ENCODE measurements at regions not wholly inside any gene's neighbourhood (a gene's known extent, or its start where the extent isn't known, plus 50 kb on each side); places are given as distances from the start of the nearest gene placed in this dataset.

GRCh38 chr17:17408236-17408794, 68.5 kb upstream of the MED9 start:
- TF ChIP-seq ZNF248 (tag by site-specific recombination; IDR thresholded peaks at IDR 0.05) (no peak), ZBTB17 (tag by site-specific recombination; IDR thresholded peaks at IDR 0.05) (no peak), ZNF280D (tag by site-specific recombination; IDR thresholded peaks at IDR 0.05) (no peak), GLIS1 (tag by site-specific recombination; IDR thresholded peaks at IDR 0.05) (no peak), ZNF146 (tag by site-specific recombination; IDR thresholded peaks at IDR 0.05) (no peak), ZNF692 (tag by site-specific recombination; IDR thresholded peaks at IDR 0.05) (no peak), CTCF (tag by site-specific recombination; IDR thresholded peaks at IDR 0.05) (no peak), ZNF174 (tag by site-specific recombination; IDR thresholded peaks at IDR 0.05) (no peak), YY1 (tag by site-specific recombination; IDR thresholded peaks at IDR 0.05) (no peak)
